MCF 10A (cell line): ENCODE measurements at regions not wholly inside any gene's neighbourhood (a gene's known extent, or its start where the extent isn't known, plus 50 kb on each side); places are given as distances from the start of the nearest gene placed in this dataset.

Source experiments
- BruUV-seq: library from RNA; stranded (reverse); fragments of 400-500 nt; replicated peaks from 2 replicates; lab custom pipeline; 2021; lab: Mats Ljungman, UMichigan
- CTCF ChIA-PET: fragments of 300-600 bp; sonication (Branson Sonifier 250); formaldehyde crosslinking; extraction: SDS; loops from one replicate; lab custom pipeline; 2021; ENCODE audit warnings: antibody characterized with exemption, inconsistent platforms; lab: Yijun Ruan, JAX
- POLR2A ChIA-PET: fragments of 300-600, 350-650 bp; sonication (Branson Sonifier 250); formaldehyde crosslinking; extraction: SDS; loops from one replicate; lab custom pipeline; 2020; ENCODE audit warnings: antibody characterized with exemption, inconsistent platforms; lab: Yijun Ruan, JAX
- DNase-seq: peaks from one replicate; pipeline ENCODE4 v3.0.0-alpha.2; 2018; ENCODE audit not compliant: unreplicated experiment
- H3K27ac Mint-ChIP-seq: one replicate; pipeline ENCODE4 v1.8.0; 2022; ENCODE audit warnings: mild to moderate bottlenecking, low read depth, mixed read lengths; ENCODE audit not compliant: unreplicated experiment
- H3K27me3 Mint-ChIP-seq: one replicate; pipeline ENCODE4 v1.8.0; 2022; ENCODE audit warnings: mixed read lengths; ENCODE audit not compliant: insufficient read depth, unreplicated experiment
- H3K36me3 Mint-ChIP-seq: one replicate; pipeline ENCODE4 v1.8.0; 2022; ENCODE audit warnings: mild to moderate bottlenecking, moderate library complexity, mixed read lengths; ENCODE audit not compliant: insufficient read depth, unreplicated experiment
- H3K4me1 Mint-ChIP-seq: one replicate; pipeline ENCODE4 v1.8.0; 2022; ENCODE audit warnings: mixed read lengths; ENCODE audit not compliant: insufficient read depth, unreplicated experiment
- H3K4me3 Mint-ChIP-seq: one replicate; pipeline ENCODE4 v1.8.0; 2022; ENCODE audit warnings: mild to moderate bottlenecking, moderate library complexity, mixed read lengths; ENCODE audit not compliant: unreplicated experiment
- H3K9me3 Mint-ChIP-seq: one replicate; pipeline ENCODE4 v1.8.0; 2022; ENCODE audit warnings: mixed read lengths; ENCODE audit not compliant: unreplicated experiment
- intact Hi-C: fragments of 100-400 bp; cut with micrococcal nuclease; formaldehyde crosslinking; loops from 2 replicates; pipeline ENCODE4 v1.14.1; 2022
- TF ChIP-seq, protein P1 (sequence below): fragments of 200-600 bp; IDR thresholded peaks from one replicate; pipeline ENCODE4 v1.8.0; 2022; ENCODE audit warnings: antibody characterized with exemption, mild to moderate bottlenecking; ENCODE audit not compliant: unreplicated experiment

DNA sequence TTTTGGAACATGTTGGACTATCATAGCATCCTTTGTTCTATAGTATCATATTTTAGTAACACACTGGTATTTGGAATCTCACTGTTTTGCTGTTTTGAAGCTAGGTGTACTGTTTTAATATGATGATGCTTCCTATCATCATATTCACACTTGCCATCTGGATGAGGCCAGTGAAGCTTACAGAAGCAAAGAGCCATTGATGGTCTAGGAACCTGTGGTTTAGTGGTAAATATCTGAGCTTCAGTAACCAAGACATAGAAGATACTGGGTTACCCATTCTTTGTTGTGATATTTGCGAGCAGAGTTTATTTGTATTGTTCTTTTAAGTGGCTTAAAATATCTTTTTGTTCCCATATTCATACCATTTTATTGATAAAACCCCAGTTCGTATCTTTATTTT, 304.1 kb downstream of the SATB1 start:
- no peaks in the 10 kb centered on the region for H3K27me3 Mint-ChIP-seq
- intact Hi-C loops: no loop called here
- H3K4me3 Mint-ChIP-seq: no peak overlapping the region
- no peak overlapping the region for H3K27ac Mint-ChIP-seq
- H3K9me3 Mint-ChIP-seq: no peaks in the 10 kb centered on the region
- no peaks in the 10 kb centered on the region for H3K36me3 Mint-ChIP-seq
- POLR2A ChIA-PET: no interaction called here
- DNase-seq: no peak
- peaks cover 21% of the 10 kb centered on the region for H3K4me1 Mint-ChIP-seq
- no TSS peak for BruUV-seq
- TF ChIP-seq, protein P1, sequence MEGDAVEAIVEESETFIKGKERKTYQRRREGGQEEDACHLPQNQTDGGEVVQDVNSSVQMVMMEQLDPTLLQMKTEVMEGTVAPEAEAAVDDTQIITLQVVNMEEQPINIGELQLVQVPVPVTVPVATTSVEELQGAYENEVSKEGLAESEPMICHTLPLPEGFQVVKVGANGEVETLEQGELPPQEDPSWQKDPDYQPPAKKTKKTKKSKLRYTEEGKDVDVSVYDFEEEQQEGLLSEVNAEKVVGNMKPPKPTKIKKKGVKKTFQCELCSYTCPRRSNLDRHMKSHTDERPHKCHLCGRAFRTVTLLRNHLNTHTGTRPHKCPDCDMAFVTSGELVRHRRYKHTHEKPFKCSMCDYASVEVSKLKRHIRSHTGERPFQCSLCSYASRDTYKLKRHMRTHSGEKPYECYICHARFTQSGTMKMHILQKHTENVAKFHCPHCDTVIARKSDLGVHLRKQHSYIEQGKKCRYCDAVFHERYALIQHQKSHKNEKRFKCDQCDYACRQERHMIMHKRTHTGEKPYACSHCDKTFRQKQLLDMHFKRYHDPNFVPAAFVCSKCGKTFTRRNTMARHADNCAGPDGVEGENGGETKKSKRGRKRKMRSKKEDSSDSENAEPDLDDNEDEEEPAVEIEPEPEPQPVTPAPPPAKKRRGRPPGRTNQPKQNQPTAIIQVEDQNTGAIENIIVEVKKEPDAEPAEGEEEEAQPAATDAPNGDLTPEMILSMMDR: no peak
- CTCF ChIA-PET: no interaction called here

DNA sequence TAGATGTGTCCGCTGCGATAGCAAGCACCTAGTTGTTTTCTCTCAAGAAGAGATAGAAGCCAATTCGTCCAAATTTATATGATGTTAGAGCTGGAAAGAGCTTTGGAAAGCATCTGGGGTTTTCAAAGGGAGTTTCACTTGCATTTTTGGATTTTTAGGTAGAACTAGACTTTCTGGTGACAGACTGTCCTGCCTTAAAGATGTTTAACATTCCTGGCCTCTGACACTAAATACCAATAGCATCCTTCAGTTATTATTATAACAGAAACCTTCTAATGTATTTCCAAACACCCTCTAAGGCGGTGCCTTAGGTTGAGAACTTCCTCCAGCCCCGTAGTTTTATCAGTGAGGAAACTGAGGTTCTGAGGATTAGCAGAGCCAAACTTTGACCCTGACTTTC, 305.3 kb downstream of the SATB1 start:
- H3K4me3 Mint-ChIP-seq: no peak overlapping the region
- ChIA-PET POLR2A (no interaction called here), CTCF (no interaction called here)
- H3K27ac Mint-ChIP-seq: no peak overlapping the region
- H3K9me3 Mint-ChIP-seq: no peaks in the 10 kb centered on the region
- DNase-seq: no peak
- TF ChIP-seq, protein P1: no peak
- no peaks in the 10 kb centered on the region for H3K36me3 Mint-ChIP-seq
- no TSS peak for BruUV-seq
- peaks cover 19% of the 10 kb centered on the region for H3K4me1 Mint-ChIP-seq
- H3K27me3 Mint-ChIP-seq: no peaks in the 10 kb centered on the region
- intact Hi-C loops: no loop called here

DNA sequence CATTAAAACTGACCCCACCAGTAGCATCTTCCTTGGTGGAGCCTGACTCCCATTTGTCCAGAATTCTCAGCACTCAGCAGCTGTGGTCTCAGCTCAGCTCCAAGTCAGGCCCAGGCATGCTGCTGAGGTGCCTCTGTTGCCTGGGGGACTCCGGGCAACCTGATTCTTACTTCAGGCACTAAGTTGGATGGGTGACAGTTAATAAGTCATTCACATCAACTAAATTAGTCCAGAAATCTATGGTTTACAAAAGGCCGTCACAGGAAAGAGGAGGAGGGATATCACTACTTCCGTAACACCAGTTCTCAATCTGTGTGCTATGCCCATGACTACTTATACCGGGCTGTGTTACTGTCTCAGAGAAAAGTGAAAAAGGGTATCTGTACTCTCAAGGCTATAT, 310.2 kb downstream of the SATB1 start:
- Mint-ChIP-seq H3K4me1 (peaks cover 5% of the 10 kb centered on the region), H3K36me3 (no peaks in the 10 kb centered on the region), H3K27ac (peak overlapping the region; percentile 39), H3K4me3 (no peak overlapping the region), H3K27me3 (no peaks in the 10 kb centered on the region), H3K9me3 (no peaks in the 10 kb centered on the region)
- no TSS peak for BruUV-seq
- DNase-seq: peak; percentile 50
- CTCF ChIA-PET: interaction anchor here (0.6 kb wide), 1 partner anchor 1768 kb away, joined by 3 read pairs; no protein-coding TSS in a partner anchor
- intact Hi-C loops: no loop called here
- POLR2A ChIA-PET: no interaction called here
- TF ChIP-seq, protein P1: no peak

DNA sequence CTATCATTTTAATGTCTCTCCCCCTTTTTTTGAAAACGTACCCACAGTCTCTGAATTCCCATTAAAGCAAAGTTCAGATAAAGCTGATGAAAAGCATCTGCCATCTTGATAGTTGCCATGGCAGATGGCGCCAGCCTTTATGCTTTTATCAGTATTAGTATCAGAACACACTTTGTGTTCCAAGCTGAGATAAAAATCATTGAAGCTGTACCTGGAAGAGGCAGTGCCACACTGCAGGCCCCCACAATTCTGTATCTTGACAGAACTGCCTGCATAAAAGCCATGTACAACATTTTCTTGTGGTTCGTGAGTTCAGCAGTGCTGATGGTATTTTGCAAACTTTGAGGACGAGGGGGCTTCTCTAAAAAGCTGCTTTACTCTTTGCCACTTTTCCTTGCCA, 311.7 kb downstream of the SATB1 start:
- no TSS peak for BruUV-seq
- H3K36me3 Mint-ChIP-seq: no peaks in the 10 kb centered on the region
- TF ChIP-seq, protein P1: no peak
- peaks cover 5% of the 10 kb centered on the region for H3K4me1 Mint-ChIP-seq
- CTCF ChIA-PET: interaction anchor here (0.8 kb wide), 1 partner anchor 209 kb away, joined by 4 read pairs; no protein-coding TSS in a partner anchor
- intact Hi-C loops: no loop called here
- no peaks in the 10 kb centered on the region for H3K9me3 Mint-ChIP-seq
- H3K27me3 Mint-ChIP-seq: no peaks in the 10 kb centered on the region
- H3K27ac Mint-ChIP-seq: no peak overlapping the region
- H3K4me3 Mint-ChIP-seq: no peak overlapping the region
- DNase-seq: no peak
- POLR2A ChIA-PET: no interaction called here
